ENCODE measurements at regions not wholly inside any gene's neighbourhood (a gene's known extent, or its start where the extent isn't known, plus 50 kb on each side); places are given as distances from the start of the nearest gene placed in this dataset.

- TF ChIP-seq POLR2AphosphoS5 (IDR thresholded peaks at IDR 0.05; ENCODE audit: low read depth, low read length): no peak
- no peak for TF ChIP-seq TAF1 (IDR thresholded peaks at IDR 0.05; ENCODE audit: borderline replicate concordance, insufficient read depth, low read length)
- no peak for TF ChIP-seq SIN3A (IDR thresholded peaks at IDR 0.05; ENCODE audit: borderline replicate concordance, insufficient read depth, low read length)
Measured at GRCh38 chr10:22805304-22805703, 90.9 kb upstream of the PIP4K2A start.

All from PFSK-1 (cell line).